Bronchial epithelial cell (primary cell): ENCODE measurements at regions not wholly inside any gene's neighbourhood (a gene's known extent, or its start where the extent isn't known, plus 50 kb on each side); places are given as distances from the start of the nearest gene placed in this dataset.

Experiments used
- DNase-seq: peaks from one replicate; pipeline ENCODE4 v3.0.0-alpha.2; 2010; ENCODE audit warnings: low read depth
- FAIRE-seq: peaks from 2 replicates; lab custom pipeline; 2011; peaks lifted over from hg19 to GRCh38; lab: Jason Lieb, UNC
- H3K27me3 ChIP-seq: 2 replicates; pipeline ENCODE4 v1.5.1; 2011; ENCODE audit warnings: low read length; ENCODE audit not compliant: control insufficient read depth, insufficient read depth
- H3K36me3 ChIP-seq: 2 replicates; pipeline ENCODE4 v1.5.1; 2011; ENCODE audit warnings: low read length; ENCODE audit not compliant: control insufficient read depth, insufficient read depth
- H3K4me3 ChIP-seq: 2 replicates; pipeline ENCODE4 v1.5.1; 2011; ENCODE audit warnings: mild to moderate bottlenecking, low read depth, low read length, control low read depth
- TF ChIP-seq, protein P1 (sequence below): IDR thresholded peaks from 2 replicates; pipeline ENCODE4 v1.5.1; 2011; ENCODE audit warnings: mild to moderate bottlenecking, moderate library complexity, low read length, control low read depth, inconsistent platforms; ENCODE audit not compliant: insufficient read depth, severe bottlenecking

DNA sequence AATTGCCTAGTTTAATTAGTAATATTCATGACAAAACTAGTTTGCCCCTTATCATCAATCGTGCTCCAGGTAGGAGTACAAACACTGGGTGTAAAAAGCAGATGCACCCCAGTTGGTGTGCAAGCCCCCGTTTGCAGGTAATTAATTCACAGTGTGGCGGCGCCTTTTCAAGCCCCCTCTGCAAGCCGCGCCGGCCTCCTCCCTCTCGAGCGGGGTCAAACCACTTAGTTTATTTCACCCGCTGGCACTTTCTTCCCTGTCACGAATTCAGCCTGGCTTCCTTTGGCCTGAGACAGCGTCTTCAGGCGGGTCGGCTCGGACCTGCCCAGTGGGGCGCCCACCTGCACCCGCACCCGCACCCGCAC, 64.7 kb upstream of the MAPRE2 start:
- peaks cover 26% of the 10 kb centered on the region for H3K27me3 ChIP-seq
- TF ChIP-seq, protein P1, sequence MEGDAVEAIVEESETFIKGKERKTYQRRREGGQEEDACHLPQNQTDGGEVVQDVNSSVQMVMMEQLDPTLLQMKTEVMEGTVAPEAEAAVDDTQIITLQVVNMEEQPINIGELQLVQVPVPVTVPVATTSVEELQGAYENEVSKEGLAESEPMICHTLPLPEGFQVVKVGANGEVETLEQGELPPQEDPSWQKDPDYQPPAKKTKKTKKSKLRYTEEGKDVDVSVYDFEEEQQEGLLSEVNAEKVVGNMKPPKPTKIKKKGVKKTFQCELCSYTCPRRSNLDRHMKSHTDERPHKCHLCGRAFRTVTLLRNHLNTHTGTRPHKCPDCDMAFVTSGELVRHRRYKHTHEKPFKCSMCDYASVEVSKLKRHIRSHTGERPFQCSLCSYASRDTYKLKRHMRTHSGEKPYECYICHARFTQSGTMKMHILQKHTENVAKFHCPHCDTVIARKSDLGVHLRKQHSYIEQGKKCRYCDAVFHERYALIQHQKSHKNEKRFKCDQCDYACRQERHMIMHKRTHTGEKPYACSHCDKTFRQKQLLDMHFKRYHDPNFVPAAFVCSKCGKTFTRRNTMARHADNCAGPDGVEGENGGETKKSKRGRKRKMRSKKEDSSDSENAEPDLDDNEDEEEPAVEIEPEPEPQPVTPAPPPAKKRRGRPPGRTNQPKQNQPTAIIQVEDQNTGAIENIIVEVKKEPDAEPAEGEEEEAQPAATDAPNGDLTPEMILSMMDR, result no peak
- DNase-seq (no peak), FAIRE-seq (no peak)
- no peaks in the 10 kb centered on the region for H3K36me3 ChIP-seq
- peak overlapping the region; percentile 32 for H3K4me3 ChIP-seq

- FAIRE-seq (no peak), DNase-seq (no peak)
- Histone ChIP-seq H3K4me3 (peak overlapping the region; percentile 32), H3K36me3 (no peaks in the 10 kb centered on the region), H3K27me3 (peaks cover 26% of the 10 kb centered on the region)
- TF ChIP-seq, protein P1, result no peak
Measured at GRCh38 chr18:34976899-34977837, 64.0 kb upstream of the MAPRE2 start.

DNA sequence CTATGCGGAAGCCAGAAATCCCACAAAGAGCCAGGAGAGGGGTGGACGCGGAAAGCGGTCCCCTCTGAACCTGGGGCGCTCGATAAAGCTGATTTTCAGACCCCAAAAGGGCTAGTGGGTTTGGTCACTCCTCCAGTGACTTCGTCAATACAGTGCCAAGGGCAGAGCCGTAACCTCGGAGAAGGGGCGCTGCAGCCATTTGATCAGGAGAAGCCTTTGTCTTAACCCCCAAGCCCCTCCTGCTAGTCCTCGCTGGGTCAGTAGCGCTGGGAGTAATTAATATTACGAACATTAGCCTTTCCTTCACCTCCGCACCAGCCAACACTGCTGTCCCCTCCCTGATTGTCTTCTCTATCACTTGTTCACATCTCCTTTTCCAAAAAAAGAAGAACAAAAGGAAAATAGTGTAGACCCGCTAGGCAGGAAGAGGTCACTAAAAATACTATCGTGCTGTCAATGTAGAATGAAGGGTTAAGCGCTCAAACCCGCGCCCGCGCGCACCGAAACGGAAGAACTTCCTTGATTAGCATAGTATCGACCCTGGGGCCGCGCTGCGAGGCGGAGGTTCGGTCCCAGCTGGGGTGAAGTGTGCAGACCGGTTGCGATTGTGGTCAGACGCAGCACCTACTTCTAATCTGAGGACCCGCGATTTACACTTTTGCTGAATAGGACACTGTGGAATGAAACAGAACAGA, 63.2 kb upstream of the MAPRE2 start:
- Histone ChIP-seq H3K36me3 (no peaks in the 10 kb centered on the region), H3K4me3 (peak overlapping the region; percentile 32), H3K27me3 (peaks cover 26% of the 10 kb centered on the region)
- TF ChIP-seq, protein P1, result no peak
- no peak for FAIRE-seq
- DNase-seq, result peak; percentile 18

- H3K36me3 ChIP-seq, result no peaks in the 10 kb centered on the region
- peaks cover 26% of the 10 kb centered on the region for H3K27me3 ChIP-seq
- peak overlapping the region; percentile 32 for H3K4me3 ChIP-seq
- TF ChIP-seq, protein P1, result no peak
- no peak for DNase-seq
- no peak for FAIRE-seq
Measured at GRCh38 chr18:34978533-34978893, 62.7 kb upstream of the MAPRE2 start.

- TF ChIP-seq, protein P1, result no peak
- Histone ChIP-seq H3K36me3 (no peaks in the 10 kb centered on the region), H3K4me3 (peak overlapping the region; percentile 8), H3K27me3 (peaks cover 26% of the 10 kb centered on the region)
- FAIRE-seq (peak; percentile 96), DNase-seq (peak; percentile 96)
Measured at GRCh38 chr18:34978953-34979608, 62.1 kb upstream of the MAPRE2 start.
